Fibroblast of lung (primary cell): ENCODE measurements at regions not wholly inside any gene's neighbourhood (a gene's known extent, or its start where the extent isn't known, plus 50 kb on each side); places are given as distances from the start of the nearest gene placed in this dataset.
"Not testable (repeated sequence)": the region's sequence is repeated elsewhere in the genome, so short reads cannot be mapped to it uniquely, and the experiment has no call there.

Experiments used
- DNase-seq, 2 donors: peaks; one replicate each; pipeline versions ENCODE4 v3.0.0 to v3.0.0-alpha.2; 2010; ENCODE audit warnings: low read depth in 2 of 2
- H2AFZ ChIP-seq: 2 replicates; pipeline ENCODE4 v1.5.1; 2012; ENCODE audit warnings: low read length, control low read depth, inconsistent platforms
- H3K27ac ChIP-seq: 2 replicates; pipeline ENCODE4 v1.5.1; 2011; ENCODE audit warnings: low read length, control low read depth; ENCODE audit not compliant: insufficient read depth
- H3K27me3 ChIP-seq: 2 replicates; pipeline ENCODE4 v1.5.1; 2011; ENCODE audit warnings: mild to moderate bottlenecking, low read length; ENCODE audit not compliant: control insufficient read depth, insufficient read depth
- H3K36me3 ChIP-seq: 2 replicates; pipeline ENCODE4 v1.5.1; 2011; ENCODE audit warnings: low read length; ENCODE audit not compliant: control insufficient read depth, insufficient read depth
- H3K4me1 ChIP-seq: 2 replicates; pipeline ENCODE4 v1.5.1; 2011; ENCODE audit warnings: low read length; ENCODE audit not compliant: control insufficient read depth, insufficient read depth; ENCODE audit errors: extremely low read depth
- H3K4me2 ChIP-seq: 2 replicates; pipeline ENCODE4 v1.5.1; 2011; ENCODE audit warnings: low read length, control low read depth; ENCODE audit not compliant: insufficient read depth; ENCODE audit errors: extremely low read depth
- H3K4me3 ChIP-seq, 4 experiments: fragments of 200-600 bp in 1 of 4; sonication (generic) in 1 of 4; replicated peaks in 1 of 4; 2 replicates each; pipeline ENCODE4 v1.5.1; 2011 to 2016; ENCODE audit warnings: low read length in 4 of 4, low read depth in 3 of 4, mild to moderate bottlenecking in 3 of 4, control low read depth in 2 of 4, inconsistent platforms in 1 of 4, mixed read lengths in 1 of 4; ENCODE audit not compliant: insufficient read depth in 1 of 4; ENCODE audit errors: control extremely low read depth in 1 of 4
- H3K79me2 ChIP-seq: 2 replicates; pipeline ENCODE4 v1.5.1; 2012; ENCODE audit warnings: mild to moderate bottlenecking, low read length, inconsistent platforms; ENCODE audit not compliant: control insufficient read depth, insufficient read depth
- H3K9ac ChIP-seq: 2 replicates; pipeline ENCODE4 v1.5.1; 2011; ENCODE audit warnings: mild to moderate bottlenecking, low read length, control low read depth; ENCODE audit not compliant: insufficient read depth
- H3K9me3 ChIP-seq: 2 replicates; pipeline ENCODE4 v1.5.1; 2012; ENCODE audit warnings: low read depth, low read length; ENCODE audit not compliant: control insufficient read depth, insufficient read depth
- H4K20me1 ChIP-seq: 2 replicates; pipeline ENCODE4 v1.5.1; 2011; ENCODE audit warnings: low read length; ENCODE audit not compliant: control insufficient read depth, insufficient read depth; ENCODE audit errors: extremely low read depth
- EZH2 ChIP-seq: IDR thresholded peaks from 2 replicates; pipeline ENCODE4 v1.5.1; 2012; ENCODE audit warnings: low read length, control low read depth, mild to moderate bottlenecking; ENCODE audit errors: missing control alignments
- TF ChIP-seq, protein P1 (sequence below), 2 donors: IDR thresholded peaks in 1 of 2; conservative IDR thresholded peaks in 1 of 2; 1 replicate in 1 of 2; 2 replicates in 1 of 2; pipeline ENCODE4 v1.5.1; 2011 to 2012; ENCODE audit warnings: low read length in 2 of 2, control low read depth in 1 of 2, inconsistent platforms in 1 of 2, low read depth in 1 of 2, mild to moderate bottlenecking in 1 of 2

DNA sequence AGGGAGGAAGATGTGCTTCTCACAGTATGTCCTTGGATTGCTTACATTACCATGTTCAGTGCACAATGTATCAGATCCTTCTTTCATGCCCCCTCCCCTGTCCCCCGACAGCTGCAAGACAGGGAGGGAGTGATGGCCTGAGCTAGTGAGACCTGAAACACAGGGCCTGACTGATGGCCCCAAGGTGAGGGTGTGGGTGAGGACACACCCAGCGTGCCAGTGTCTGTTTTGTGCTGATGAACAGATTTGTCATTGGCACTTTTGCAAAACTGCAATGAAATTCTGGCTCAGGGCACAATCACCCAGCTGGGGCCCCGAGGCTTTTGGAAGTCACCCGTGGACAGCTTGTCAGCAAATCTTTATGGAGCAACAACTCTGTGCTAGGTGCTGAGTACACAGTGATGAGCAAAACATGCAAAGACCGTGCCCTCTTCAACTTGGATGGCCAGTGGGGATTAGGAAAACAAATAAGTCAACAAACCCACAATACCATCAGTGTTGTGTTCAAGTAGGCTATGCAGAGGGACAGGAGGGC, 59.4 kb upstream of the EMX2 start:
- TF ChIP-seq EZH2 = no peak
- Histone ChIP-seq H4K20me1 (no peaks in the 10 kb centered on the region), H3K27me3 (no peaks in the 10 kb centered on the region), H3K4me2 (no peak overlapping the region), H3K36me3 (no peaks in the 10 kb centered on the region), H3K4me3 (no peak overlapping the region), H3K79me2 (no peaks in the 10 kb centered on the region), H3K27ac (no peak overlapping the region), H3K9ac (no peak overlapping the region), H2AFZ (no peak overlapping the region), H3K9me3 (no peaks in the 10 kb centered on the region), H3K4me1 (no peaks in the 10 kb centered on the region)
- DNase-seq = no peak

DNA sequence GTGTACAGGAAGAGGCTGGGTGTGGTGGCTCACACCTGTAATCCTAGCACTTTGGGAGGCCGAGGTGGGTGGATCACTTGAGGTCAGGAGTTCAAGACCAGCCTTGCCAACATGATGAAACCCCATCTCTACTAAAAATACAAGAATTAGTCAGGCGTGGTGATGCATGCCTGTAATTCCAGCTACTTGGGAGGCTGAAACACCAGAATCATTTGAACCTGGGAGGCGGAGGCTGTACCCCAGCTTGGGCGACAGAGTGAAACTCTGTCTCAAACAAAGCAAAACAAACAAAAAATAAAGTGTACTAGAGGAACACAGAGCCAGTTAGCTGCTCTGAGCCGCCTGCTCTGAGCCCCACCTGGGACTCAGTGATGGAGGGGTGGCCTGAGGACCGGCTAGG, 61.5 kb upstream of the EMX2 start:
- H3K4me1 ChIP-seq, H3K79me2 ChIP-seq, H3K9me3 ChIP-seq, DNase-seq, H3K27ac ChIP-seq, H3K36me3 ChIP-seq, H2AFZ ChIP-seq, H3K4me2 ChIP-seq, H4K20me1 ChIP-seq, H3K9ac ChIP-seq, H3K4me3 ChIP-seq, H3K27me3 ChIP-seq: not testable (repeated sequence)

DNA sequence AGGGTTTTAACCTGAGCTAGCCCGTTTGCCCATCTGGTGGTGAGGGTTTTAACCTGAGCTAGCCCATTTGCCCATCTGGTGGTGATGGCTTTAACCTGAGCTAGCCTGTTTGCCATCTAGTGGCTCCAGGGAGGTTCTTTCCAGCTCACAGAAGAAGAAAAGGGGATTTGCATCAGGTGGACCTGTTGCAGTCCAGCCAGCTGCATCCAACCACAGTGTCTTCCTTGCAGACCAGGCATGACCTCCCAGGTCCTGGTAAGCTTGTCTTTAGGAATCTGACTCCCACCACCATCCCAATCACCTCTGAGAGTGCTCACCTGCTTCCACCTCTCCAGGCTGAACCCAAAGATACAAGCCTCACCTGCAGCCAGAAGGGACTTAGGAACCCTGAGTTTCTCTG, 62.4 kb upstream of the EMX2 start:
- Histone ChIP-seq H3K4me3 (no peak overlapping the region), H3K27me3 (no peaks in the 10 kb centered on the region), H3K27ac (no peak overlapping the region), H3K4me2 (no peak overlapping the region), H3K4me1 (no peaks in the 10 kb centered on the region), H4K20me1 (no peaks in the 10 kb centered on the region), H3K9me3 (no peaks in the 10 kb centered on the region), H3K79me2 (no peaks in the 10 kb centered on the region), H3K9ac (no peak overlapping the region), H2AFZ (no peak overlapping the region), H3K36me3 (no peaks in the 10 kb centered on the region)
- TF ChIP-seq, protein P1, sequence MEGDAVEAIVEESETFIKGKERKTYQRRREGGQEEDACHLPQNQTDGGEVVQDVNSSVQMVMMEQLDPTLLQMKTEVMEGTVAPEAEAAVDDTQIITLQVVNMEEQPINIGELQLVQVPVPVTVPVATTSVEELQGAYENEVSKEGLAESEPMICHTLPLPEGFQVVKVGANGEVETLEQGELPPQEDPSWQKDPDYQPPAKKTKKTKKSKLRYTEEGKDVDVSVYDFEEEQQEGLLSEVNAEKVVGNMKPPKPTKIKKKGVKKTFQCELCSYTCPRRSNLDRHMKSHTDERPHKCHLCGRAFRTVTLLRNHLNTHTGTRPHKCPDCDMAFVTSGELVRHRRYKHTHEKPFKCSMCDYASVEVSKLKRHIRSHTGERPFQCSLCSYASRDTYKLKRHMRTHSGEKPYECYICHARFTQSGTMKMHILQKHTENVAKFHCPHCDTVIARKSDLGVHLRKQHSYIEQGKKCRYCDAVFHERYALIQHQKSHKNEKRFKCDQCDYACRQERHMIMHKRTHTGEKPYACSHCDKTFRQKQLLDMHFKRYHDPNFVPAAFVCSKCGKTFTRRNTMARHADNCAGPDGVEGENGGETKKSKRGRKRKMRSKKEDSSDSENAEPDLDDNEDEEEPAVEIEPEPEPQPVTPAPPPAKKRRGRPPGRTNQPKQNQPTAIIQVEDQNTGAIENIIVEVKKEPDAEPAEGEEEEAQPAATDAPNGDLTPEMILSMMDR (conservative IDR thresholded peaks at IDR 0.05 in 1 of 2, IDR thresholded peaks at IDR 0.05 in 1 of 2; ENCODE audit: low read depth in 1 of 2, low read length in 2 of 2) = no peak
- TF ChIP-seq EZH2 = no peak
- no peak for DNase-seq

DNA sequence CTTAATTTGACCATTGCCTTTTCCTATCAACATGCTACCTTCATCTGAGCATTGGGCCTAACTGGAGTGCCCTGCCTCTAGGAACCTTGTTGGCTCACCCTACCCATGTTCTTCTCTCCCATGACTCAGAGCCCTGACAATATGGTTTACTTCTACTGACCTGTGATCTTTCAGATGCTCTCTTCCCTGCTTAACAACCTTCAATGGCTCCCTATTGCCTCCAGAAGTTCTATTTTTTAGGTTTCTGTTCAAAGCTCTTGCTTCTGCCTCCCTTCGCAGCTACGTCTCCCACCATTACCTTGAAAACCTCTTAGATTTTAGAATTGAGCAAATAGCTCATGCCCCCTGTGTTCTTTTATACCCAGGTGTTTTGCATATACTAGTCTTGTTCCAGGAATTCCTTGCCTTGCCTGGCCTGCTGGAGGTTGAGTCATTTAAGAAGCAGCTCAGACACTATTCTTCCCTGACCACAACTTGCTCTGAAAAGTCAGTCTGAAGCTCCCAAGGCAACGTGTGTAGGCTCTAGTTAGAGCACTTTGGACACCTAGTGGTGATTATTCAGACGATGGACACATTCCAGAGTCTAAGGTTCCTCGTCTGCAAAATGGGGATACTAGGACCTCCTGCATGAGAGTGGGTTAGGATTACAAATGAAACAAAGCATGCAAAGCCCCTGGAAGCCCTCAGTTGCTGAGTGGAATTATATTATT, 64.4 kb upstream of the EMX2 start:
- Histone ChIP-seq H3K4me1 (no peaks in the 10 kb centered on the region), H3K27ac (no peak overlapping the region), H2AFZ (no peak overlapping the region), H4K20me1 (no peaks in the 10 kb centered on the region), H3K9ac (no peak overlapping the region), H3K9me3 (no peaks in the 10 kb centered on the region), H3K27me3 (no peaks in the 10 kb centered on the region), H3K4me3 (no peak overlapping the region), H3K4me2 (no peak overlapping the region), H3K79me2 (no peaks in the 10 kb centered on the region), H3K36me3 (no peaks in the 10 kb centered on the region)
- DNase-seq = peak in 1 of 2 donors; percentile 90
- TF ChIP-seq EZH2 = no peak
